Effector memory CD4-positive, alpha-beta T cell (primary cell): ENCODE measurements at regions not wholly inside any gene's neighbourhood (a gene's known extent, or its start where the extent isn't known, plus 50 kb on each side); places are given as distances from the start of the nearest gene placed in this dataset.

Experiments used
- DNase-seq, 3 donors: peaks; one replicate each; pipeline ENCODE4 v3.0.0-alpha.2; 2020
- H3K27ac ChIP-seq: 2 replicates; pipeline ENCODE4 v1.7.0; 2013; ENCODE audit warnings: mild to moderate bottlenecking, low read length, moderate library complexity; ENCODE audit not compliant: insufficient read depth, poor library complexity, severe bottlenecking
- H3K27me3 ChIP-seq: replicated peaks from 2 replicates; pipeline ENCODE4 v1.7.0; 2013; ENCODE audit warnings: mild to moderate bottlenecking, low read length; ENCODE audit not compliant: insufficient read depth, control insufficient read depth, poor library complexity, severe bottlenecking
- H3K36me3 ChIP-seq: 2 replicates; pipeline ENCODE4 v1.7.0; 2013; ENCODE audit warnings: mild to moderate bottlenecking, low read length, moderate library complexity; ENCODE audit not compliant: control insufficient read depth, insufficient read depth
- H3K4me1 ChIP-seq: 2 replicates; pipeline ENCODE4 v1.7.0; 2013; ENCODE audit warnings: low read length, mild to moderate bottlenecking; ENCODE audit not compliant: control insufficient read depth, insufficient read depth, poor library complexity, severe bottlenecking
- H3K4me3 ChIP-seq: 2 replicates; pipeline ENCODE4 v1.7.0; 2013; ENCODE audit warnings: low read length, low read depth, mild to moderate bottlenecking; ENCODE audit not compliant: insufficient read depth, poor library complexity, severe bottlenecking
- H3K9me3 ChIP-seq: 2 replicates; pipeline ENCODE4 v1.7.0; 2013; ENCODE audit warnings: mild to moderate bottlenecking, low read length, moderate library complexity; ENCODE audit not compliant: control insufficient read depth

GRCh38 chr4:182177166-182177565 is 66.0 kb upstream of the TENM3 start:
- Histone ChIP-seq H3K4me3 (no peak overlapping the region), H3K4me1 (no peaks in the 10 kb centered on the region), H3K27ac (no peak overlapping the region), H3K27me3 (no peaks in the 10 kb centered on the region), H3K9me3 (no peaks in the 10 kb centered on the region), H3K36me3 (no peaks in the 10 kb centered on the region)
- no peak for DNase-seq

- Histone ChIP-seq H3K9me3 (no peaks in the 10 kb centered on the region), H3K27me3 (no peaks in the 10 kb centered on the region), H3K36me3 (no peaks in the 10 kb centered on the region), H3K4me3 (no peak overlapping the region), H3K27ac (no peak overlapping the region), H3K4me1 (no peaks in the 10 kb centered on the region)
- no peak for DNase-seq
Observed at GRCh38 chr4:182179105-182179504, 64.1 kb upstream of the TENM3 start.

- no peaks in the 10 kb centered on the region for H3K36me3 ChIP-seq
- DNase-seq, result no peak
- no peaks in the 10 kb centered on the region for H3K9me3 ChIP-seq
- H3K4me1 ChIP-seq, result no peaks in the 10 kb centered on the region
- no peak overlapping the region for H3K27ac ChIP-seq
- H3K27me3 ChIP-seq, result no peaks in the 10 kb centered on the region
- H3K4me3 ChIP-seq, result no peak overlapping the region
Observed at GRCh38 chr4:182179751-182180150, 63.5 kb upstream of the TENM3 start.

- H3K4me1 ChIP-seq, result no peaks in the 10 kb centered on the region
- DNase-seq, result no peak
- no peak overlapping the region for H3K27ac ChIP-seq
Observed at GRCh38 chr4:182185491-182185890, 57.7 kb upstream of the TENM3 start.

GRCh38 chr4:182187674-182188073 is 55.5 kb upstream of the TENM3 start:
- no peaks in the 10 kb centered on the region for H3K9me3 ChIP-seq
- no peaks in the 10 kb centered on the region for H3K27me3 ChIP-seq
- no peaks in the 10 kb centered on the region for H3K36me3 ChIP-seq
- H3K4me1 ChIP-seq, result no peaks in the 10 kb centered on the region
- no peak overlapping the region for H3K4me3 ChIP-seq
- H3K27ac ChIP-seq, result no peak overlapping the region
- no peak for DNase-seq

More at GRCh38 chr4:182185491-182185890, 57.7 kb upstream of the TENM3 start:
- Histone ChIP-seq H3K36me3 (no peaks in the 10 kb centered on the region), H3K4me3 (no peak overlapping the region), H3K9me3 (no peaks in the 10 kb centered on the region), H3K27me3 (no peaks in the 10 kb centered on the region)

GRCh38 chr4:182188622-182189021 is 54.6 kb upstream of the TENM3 start:
- Histone ChIP-seq H3K36me3 (no peaks in the 10 kb centered on the region), H3K27me3 (no peaks in the 10 kb centered on the region), H3K4me3 (no peak overlapping the region)

GRCh38 chr4:182189103-182189878 is 53.9 kb upstream of the TENM3 start:
- Histone ChIP-seq H3K27ac (no peak overlapping the region), H3K27me3 (no peaks in the 10 kb centered on the region), H3K9me3 (no peaks in the 10 kb centered on the region), H3K4me3 (no peak overlapping the region), H3K4me1 (no peaks in the 10 kb centered on the region), H3K36me3 (no peaks in the 10 kb centered on the region)
- no peak for DNase-seq

More at GRCh38 chr4:182188622-182189021, 54.6 kb upstream of the TENM3 start:
- Histone ChIP-seq H3K9me3 (no peaks in the 10 kb centered on the region), H3K27ac (no peak overlapping the region), H3K4me1 (no peaks in the 10 kb centered on the region)
- no peak for DNase-seq

GRCh38 chr4:182190306-182190705 is 52.9 kb upstream of the TENM3 start:
- Histone ChIP-seq H3K9me3 (no peaks in the 10 kb centered on the region), H3K4me3 (no peak overlapping the region)

GRCh38 chr4:182192511-182193181 is 50.6 kb upstream of the TENM3 start:
- no peaks in the 10 kb centered on the region for H3K9me3 ChIP-seq
- H3K4me1 ChIP-seq, result no peaks in the 10 kb centered on the region
- H3K4me3 ChIP-seq, result no peak overlapping the region
- no peak for DNase-seq
- H3K27me3 ChIP-seq, result no peaks in the 10 kb centered on the region
- H3K36me3 ChIP-seq, result no peaks in the 10 kb centered on the region
- H3K27ac ChIP-seq, result no peak overlapping the region

More at GRCh38 chr4:182190306-182190705, 52.9 kb upstream of the TENM3 start:
- no peak overlapping the region for H3K27ac ChIP-seq
- no peak for DNase-seq
- H3K36me3 ChIP-seq, result no peaks in the 10 kb centered on the region
- no peaks in the 10 kb centered on the region for H3K27me3 ChIP-seq
- no peaks in the 10 kb centered on the region for H3K4me1 ChIP-seq

GRCh38 chr4:182193311-182193710 is 49.9 kb upstream of the TENM3 start:
- H3K36me3 ChIP-seq, result no peaks in the 10 kb centered on the region
- H3K4me3 ChIP-seq, result no peak overlapping the region
- DNase-seq, result no peak
- H3K27ac ChIP-seq, result no peak overlapping the region
- no peaks in the 10 kb centered on the region for H3K4me1 ChIP-seq
- no peaks in the 10 kb centered on the region for H3K9me3 ChIP-seq
- no peaks in the 10 kb centered on the region for H3K27me3 ChIP-seq
